Astrocyte of the cerebellum (primary cell): ENCODE measurements at regions not wholly inside any gene's neighbourhood (a gene's known extent, or its start where the extent isn't known, plus 50 kb on each side); places are given as distances from the start of the nearest gene placed in this dataset.
A peak's percentile ranks its signal among the peaks of the same experiment; 100 is the strongest.
"Not testable (repeated sequence)": the region's sequence is repeated elsewhere in the genome, so short reads cannot be mapped to it uniquely, and the experiment has no call there.

Source experiments
- DNase-seq: peaks from one replicate; pipeline ENCODE4 v3.0.0-alpha.2; 2011; ENCODE audit warnings: low read depth
- H3K4me3 ChIP-seq: 2 replicates; pipeline ENCODE4 v1.5.1; 2011; ENCODE audit warnings: mild to moderate bottlenecking, low read depth, low read length, moderate library complexity
- CTCF ChIP-seq: IDR thresholded peaks from 2 replicates; pipeline ENCODE4 v1.5.1; 2012; ENCODE audit warnings: low read length, low read depth, moderate library complexity, mild to moderate bottlenecking; ENCODE audit errors: missing control alignments
- in situ Hi-C: cut with HindIII; loops from 2 replicates; pipeline ENCODE4 v1.10.0; 2017; ENCODE audit warnings: low sequenced_read_pairs

- in situ Hi-C loops: no loop called here
These were observed 129.6 kb upstream of the CACHD1 start for GRCh38 chr1:64340361-64340760.

GRCh38 chr1:64343105-64343822 lies 126.7 kb upstream of the CACHD1 start:
- no peak overlapping the region for H3K4me3 ChIP-seq
- TF ChIP-seq CTCF: no peak
- in situ Hi-C loops: no loop called here
- DNase-seq: peak; percentile 24

More at GRCh38 chr1:64340361-64340760, 129.6 kb upstream of the CACHD1 start:
- TF ChIP-seq CTCF: no peak
- no peak for DNase-seq
- H3K4me3 ChIP-seq: no peak overlapping the region

- TF ChIP-seq CTCF: no peak
- in situ Hi-C loops: no loop called here
- DNase-seq: no peak
- H3K4me3 ChIP-seq: no peak overlapping the region
These were observed 126.1 kb upstream of the CACHD1 start for GRCh38 chr1:64343823-64344190.

- no peak for DNase-seq
- in situ Hi-C loops: no loop called here
- no peak for TF ChIP-seq CTCF
- H3K4me3 ChIP-seq: no peak overlapping the region
These were observed 121.5 kb upstream of the CACHD1 start for GRCh38 chr1:64348270-64348960.

GRCh38 chr1:64348961-64349648 lies 120.8 kb upstream of the CACHD1 start:
- no peak overlapping the region for H3K4me3 ChIP-seq
- in situ Hi-C loops: no loop called here
- no peak for DNase-seq
- TF ChIP-seq CTCF: no peak

- in situ Hi-C loops, DNase-seq, H3K4me3 ChIP-seq: not testable (repeated sequence)
These were observed 114.4 kb upstream of the CACHD1 start for GRCh38 chr1:64355534-64355933.
